GM18499 (cell line): ENCODE measurements at regions not wholly inside any gene's neighbourhood (a gene's known extent, or its start where the extent isn't known, plus 50 kb on each side); places are given as distances from the start of the nearest gene placed in this dataset.
A peak's percentile ranks its signal among the peaks of the same experiment; 100 is the strongest.
"Not testable (repeated sequence)": the region's sequence is repeated elsewhere in the genome, so short reads cannot be mapped to it uniquely, and the experiment has no call there.

Experiments used
- ATAC-seq: cut with Tn5 transposase; IDR thresholded peaks from one replicate; pipeline ENCODE4 v1.9.1; 2021; ENCODE audit warnings: moderate number of reproducible peaks; ENCODE audit not compliant: insufficient read depth, unreplicated experiment

DNA sequence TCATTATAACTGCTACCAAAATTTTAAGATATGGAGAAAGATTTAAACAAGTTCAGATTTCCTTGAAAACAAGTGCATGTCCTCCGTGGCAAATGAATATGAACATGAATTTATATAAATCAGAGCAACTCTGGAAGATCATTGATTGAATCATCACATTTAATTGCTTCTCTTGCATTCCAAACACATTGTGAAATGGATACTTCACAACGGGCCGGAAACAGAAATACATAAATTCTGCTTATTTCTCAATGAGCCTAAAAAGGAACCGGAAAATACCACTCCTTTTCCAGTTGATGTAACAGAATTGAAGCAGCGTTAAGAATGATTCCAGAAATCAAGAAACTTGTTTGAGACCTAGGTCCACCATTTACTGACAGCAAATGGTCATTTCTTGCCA is 134.6 kb upstream of the BTN3A2 start:
- no peak for ATAC-seq

DNA sequence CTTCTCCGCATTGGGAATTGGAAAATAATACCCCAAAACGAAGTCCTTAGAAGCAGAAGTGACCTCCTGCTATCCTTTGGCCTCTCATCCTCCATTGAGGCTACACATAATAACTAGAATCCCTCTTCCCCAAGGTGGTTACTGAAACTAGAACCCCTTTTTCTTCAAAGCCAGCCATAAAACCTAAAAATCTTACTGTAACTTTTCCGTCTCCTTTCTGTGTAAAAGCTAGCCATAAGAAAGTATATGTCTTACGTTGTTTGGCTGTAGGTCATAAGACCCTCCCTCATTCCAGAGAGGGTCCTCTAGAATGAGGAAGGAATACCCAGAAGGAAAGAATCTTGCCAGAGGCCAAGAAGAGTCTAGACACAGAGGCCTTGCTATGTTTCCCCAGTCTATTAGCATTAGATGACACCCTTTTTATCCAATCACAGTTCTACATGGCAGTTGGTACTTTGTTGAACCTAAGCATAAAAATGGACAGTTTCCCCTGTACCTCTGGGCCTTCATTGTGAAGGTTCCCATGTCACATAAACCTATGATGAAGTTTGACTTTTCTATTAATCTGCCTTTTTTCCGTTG is 133.9 kb upstream of the BTN3A2 start:
- no peak for ATAC-seq

DNA sequence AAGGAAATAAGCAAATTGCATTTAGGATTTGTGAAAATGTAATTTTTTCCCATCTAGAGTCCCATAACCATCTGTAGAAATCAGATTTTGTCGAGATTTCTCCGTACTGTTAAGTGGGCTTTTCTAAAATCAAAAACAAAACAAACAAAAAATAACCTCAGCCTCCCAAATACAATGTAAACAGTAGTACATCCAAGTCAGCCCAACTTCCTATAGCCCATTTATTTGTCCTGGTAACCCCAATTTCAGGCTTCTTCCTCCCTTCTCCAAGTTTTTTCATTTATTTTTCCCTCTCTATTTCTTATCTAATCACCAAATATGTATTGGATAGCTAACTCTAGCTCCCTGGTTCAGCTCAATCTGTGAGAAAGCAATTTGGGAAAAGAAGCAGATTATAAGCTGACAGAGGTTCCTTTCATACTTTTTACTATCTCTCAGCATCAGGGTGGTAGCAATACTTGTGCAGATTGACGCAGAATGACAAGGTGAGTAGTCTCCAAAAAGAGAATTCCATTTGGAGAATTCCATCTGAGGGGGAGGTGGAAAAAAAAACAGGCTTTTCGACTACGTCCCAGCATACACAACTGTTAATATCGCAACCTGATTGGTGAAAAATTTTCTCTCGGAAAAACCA is 132.6 kb upstream of the BTN3A2 start:
- ATAC-seq: no peak

DNA sequence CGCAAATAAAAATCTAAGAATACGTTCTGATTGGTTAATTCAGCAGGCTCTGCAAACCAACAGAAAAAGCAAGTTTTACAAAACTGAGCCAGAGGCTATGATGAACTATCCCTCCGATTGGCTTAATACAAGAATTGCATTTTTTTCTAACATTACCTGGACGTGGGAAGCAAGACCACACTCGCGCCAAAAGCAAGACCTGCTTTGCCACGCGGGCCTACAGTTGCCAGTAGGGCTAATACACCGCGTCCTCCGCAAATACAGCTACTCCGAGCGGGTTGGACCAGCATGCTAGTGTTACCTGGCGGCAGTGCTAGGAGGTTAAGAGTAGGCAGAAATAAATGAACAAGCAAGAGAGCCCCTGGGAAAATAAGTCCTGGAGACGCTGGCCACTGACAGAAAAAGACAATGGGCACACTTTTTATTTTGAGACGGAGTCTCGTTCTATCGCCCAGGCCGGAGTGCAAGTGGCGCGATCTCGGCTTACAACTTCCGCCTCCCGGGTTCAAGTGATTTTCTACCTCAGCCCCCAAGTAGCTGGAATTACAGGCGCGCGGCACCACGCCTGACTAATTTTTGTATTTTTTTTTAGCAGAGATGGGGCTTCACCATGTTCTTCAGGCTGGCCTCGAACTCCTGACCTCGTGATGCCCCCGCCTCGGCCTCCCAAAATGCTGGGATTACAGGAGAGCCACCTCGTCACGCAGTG is 131.9 kb upstream of the BTN3A2 start:
- no peak for ATAC-seq

DNA sequence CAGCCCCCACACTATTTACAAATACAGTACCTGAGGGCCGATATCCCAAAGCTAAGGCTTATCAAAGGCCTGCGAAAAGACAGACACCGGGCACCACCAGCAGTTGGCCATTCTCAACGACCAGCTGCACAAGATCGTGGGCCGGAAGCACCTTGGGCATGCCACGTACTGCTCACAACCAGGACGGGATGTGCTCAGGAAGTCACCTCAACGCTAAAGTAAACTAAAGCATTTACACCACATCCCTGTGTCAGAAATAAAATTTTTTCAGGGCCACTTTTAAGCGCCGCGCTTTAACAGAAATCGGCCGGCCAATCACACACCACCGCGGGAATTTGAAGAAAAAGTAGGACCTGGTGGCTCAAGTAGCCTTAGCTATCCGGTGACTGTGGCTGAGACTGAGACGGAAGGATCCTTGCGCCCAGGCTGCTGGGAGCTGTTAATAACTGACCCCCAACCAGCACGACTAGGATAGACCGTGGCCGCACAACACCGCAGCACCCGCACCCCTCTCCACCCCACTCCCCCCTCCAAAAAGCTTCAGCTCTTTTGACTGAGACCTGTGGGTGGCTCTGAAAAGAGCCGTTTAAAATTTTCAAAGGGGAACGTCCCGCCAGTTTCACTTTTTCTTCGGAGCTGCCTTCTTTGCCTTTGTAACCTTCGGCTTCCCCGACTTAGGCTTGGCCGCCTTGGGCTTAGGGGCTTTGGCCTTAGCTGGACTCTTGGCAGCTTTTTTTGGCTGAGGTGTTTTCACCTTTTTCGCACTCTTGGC is 131.2 kb upstream of the BTN3A2 start:
- ATAC-seq: no peak

DNA sequence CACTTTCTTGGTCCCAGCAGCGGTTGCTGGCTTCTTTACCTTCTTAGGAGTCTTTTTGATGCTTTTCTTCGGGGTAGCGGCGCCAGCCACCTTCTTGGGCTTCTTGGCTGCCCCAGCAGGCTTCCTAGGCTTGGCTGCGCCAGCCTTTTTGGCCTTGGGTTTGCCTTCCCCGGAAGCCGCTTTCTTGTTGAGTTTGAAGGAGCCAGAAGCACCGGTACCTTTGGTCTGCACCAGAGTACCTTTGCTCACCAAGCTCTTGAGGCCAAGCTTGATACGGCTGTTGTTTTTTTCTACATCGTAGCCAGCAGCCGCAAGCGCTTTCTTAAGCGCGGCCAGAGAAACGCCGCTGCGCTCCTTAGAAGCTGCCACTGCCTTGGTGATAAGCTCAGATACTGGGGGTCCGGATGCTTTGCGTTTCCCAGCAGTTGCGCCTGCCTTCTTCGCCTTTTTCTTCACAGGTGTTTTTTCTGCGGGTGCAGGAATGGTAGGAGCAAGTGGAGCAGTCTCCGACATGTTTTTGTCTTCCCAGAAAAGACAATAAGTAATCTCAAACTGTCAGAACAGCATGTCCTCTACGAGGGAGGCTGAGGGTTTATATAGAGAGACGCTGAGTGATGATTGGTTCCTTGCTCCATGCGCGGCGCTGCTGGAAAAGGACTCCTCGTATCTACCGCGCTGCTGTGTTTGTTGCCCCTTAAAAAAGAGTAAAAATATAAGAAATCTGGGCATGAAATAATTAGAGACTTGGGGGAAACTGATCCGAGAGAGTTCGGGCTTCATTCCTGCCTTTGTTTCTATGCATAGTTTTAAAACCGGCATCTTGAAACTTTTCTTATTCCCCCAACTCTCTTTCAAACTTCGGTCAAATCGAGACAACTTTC is 130.3 kb upstream of the BTN3A2 start:
- no peak for ATAC-seq

DNA sequence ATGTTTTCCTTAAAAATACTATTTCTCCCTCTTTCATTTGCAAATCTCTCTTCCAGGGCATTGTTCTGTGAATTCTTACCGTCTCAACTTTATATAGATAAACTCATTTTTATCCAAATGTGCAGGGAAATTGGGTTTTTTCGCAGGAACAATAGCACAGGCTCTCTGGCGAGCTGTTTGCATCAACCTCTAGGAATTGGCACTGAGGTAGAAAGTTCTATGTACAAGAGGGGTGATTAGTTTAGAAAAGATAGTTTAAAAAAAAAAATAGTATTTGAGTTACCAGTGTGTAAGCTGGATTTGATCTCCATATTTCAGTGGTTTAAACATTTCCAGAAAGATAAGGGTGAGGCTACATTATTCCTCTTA is 129.7 kb upstream of the BTN3A2 start:
- ATAC-seq: no peak

DNA sequence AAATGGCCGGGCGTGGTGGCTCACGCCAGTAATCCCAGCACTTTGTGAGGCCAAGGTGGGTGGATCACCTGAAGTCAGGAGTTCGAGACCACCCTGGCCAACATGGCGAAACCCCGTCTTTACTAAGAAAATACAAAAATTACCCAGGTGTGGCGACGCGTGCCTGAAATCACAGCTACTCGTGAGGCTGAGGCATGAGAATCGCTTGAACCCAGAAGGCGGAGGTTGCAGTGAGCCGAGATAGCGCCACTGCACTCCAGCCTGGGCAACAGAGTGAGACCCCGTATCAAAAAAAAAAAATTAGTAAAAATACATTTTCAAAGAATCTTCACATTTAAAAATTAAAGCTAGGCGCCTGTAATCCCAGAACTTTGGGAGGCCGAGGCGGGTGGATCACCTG is 125.6 kb upstream of the BTN3A2 start:
- ATAC-seq: not testable (repeated sequence)

DNA sequence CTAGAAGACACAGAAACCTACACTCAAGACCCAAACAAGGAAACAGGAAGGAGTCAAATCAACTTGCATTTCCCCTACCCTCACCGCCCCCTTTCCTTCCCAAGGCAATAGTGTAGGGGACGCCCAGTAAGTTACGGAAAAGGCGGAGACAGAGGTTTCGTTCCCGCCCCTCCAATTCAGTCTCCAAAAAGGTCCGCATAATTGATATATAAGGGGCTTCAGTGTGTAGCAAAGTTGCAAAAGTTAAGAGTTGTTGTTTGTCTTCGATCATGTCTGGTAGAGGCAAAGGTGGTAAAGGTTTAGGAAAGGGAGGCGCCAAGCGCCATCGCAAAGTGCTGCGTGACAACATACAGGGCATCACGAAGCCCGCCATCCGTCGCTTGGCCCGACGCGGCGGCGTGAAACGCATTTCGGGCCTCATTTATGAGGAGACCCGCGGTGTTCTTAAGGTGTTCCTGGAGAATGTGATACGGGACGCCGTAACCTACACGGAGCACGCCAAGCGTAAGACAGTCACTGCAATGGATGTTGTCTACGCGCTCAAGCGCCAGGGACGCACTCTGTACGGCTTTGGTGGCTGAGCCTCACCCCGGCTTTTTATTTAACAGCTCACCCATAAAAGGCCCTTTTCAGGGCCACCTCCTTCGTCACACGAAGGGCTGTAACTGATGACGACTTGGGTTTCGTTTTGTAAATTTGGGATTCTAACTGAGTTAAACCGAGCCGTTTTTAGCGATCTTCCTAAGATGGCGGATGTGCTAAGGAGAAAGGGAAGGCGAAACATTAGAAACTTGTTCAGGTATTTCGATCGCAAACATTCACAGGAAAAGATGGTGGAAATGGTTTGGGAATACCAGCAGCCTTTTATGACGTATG is 124.6 kb upstream of the BTN3A2 start:
- no peak for ATAC-seq

DNA sequence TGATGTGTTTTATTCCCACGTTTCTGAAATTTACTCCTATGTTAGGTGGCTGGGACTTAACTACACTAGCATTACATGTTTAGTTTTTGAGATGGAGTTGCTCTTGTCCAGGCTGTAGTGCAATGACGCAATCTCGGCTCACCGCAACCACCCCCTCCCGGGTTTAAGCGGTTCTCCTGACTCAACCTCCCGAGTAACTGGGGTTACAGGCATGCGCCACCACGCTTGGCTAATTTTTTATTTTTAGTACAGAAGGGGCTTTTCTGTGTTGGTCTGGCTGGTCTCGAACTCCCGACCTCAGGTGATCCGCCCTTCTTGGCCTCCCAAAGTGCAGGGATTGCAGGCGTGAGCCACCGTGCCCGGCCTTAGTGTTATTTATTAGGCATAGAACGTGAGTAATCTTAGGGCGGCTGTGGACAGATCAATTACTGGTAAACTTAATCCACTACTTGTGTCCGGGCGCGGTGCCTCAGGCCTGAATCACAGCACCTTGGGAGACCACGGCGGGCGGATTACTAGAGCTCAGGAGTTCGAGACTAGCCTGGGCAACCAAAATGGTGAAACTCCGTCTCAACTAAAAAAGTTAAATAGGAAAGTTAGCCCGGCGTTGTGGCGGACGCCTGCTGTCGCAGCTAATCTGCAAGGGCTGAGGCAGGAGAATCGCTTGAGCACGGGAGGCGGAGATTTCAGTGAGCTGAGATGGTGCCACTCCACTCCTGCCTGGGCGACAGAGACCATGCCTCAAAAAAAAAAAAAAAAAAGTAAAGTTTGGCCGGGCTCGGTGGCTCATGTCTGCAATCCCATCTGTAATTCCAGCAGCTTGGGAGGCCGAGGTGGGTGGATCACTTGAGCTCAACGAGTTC is 123.7 kb upstream of the BTN3A2 start:
- ATAC-seq: no peak

DNA sequence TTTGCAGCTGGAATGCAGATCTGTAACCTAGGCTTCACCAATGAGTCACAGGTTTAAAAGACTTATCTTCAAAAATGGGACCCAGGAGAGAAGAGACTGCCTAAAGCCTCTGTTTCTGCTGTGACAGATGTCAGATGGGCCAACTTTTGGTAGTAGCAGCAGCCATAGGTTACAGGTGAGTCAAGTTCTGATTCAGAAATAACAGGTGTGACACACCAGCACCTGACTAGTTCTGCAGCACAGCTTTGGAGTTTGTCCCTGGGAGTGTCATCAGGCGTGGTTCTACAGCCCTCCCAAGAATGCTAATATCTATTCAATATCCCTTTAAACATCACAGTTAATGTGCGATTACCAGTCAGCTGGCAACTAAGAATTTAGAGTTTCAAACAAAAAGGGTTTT is 121.9 kb upstream of the BTN3A2 start:
- ATAC-seq: no peak

DNA sequence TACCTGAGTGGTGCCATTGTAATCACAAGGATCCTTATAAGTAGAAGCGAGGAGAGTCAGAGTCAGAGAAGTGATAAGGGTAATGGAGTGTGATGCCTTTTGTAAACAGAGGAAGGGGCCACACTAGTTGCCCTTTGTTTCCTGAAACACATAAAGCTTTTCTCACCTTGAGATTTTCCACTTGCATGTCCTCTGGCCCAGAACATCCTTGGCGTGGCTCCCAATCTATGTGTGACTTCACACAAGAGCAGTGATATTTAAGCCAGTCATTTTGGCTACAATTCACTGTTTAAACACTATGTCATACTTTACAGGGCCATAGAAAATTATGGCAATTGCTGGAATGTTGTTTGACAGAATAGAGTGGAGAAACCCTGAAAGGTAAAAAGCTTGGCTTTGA is 121.2 kb upstream of the BTN3A2 start:
- no peak for ATAC-seq

DNA sequence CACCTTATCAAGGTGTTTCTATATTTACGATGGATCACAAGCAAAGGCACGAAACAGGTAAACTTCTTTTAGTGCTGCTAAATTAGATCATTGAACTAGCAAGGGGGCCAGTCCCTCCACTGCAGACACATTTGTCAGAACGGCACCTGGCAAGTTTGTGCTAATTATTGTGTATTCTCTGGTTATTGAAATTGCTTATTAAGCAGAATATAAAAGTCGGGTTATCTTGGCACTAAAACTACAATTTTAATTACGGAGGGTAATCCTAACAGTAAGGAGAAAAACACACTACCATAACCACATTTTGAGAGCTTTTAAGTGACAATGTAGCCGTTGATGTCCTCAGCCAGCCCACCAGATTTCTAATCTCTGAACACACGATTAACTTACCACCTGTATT is 118.9 kb upstream of the BTN3A2 start:
- no peak for ATAC-seq

DNA sequence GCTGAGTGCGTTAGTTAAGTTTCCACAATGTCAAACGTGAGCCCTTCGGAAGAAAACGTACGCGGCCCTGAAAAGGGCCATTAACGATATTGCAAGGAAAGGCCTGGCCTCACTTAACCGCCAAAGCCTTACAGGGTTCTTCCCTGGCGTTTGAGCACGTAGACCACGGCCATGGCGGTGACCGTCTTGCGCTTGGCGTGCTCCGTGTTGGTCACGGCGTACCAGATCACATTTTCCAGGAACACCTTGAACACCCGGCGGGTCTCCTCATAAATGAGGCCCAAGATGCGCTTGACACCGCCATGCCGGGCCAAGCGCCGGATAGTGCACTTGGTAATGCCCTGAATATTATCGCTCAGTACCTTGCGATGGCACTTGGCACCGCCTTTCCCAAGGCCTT is 118.4 kb upstream of the BTN3A2 start:
- no peak for ATAC-seq

DNA sequence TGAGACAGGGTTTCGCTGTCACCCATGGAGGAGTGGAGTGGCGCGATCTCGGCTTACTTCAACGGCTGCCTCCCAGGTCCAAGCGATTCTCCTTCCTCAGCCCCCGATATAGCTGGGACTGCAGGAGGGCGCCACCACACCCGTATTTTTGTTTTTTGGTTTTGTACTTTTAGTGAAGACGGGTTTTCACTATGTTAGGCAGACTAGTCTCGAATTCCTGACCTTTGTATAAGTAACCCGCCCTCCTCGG is 115.4 kb upstream of the BTN3A2 start:
- ATAC-seq: peak; percentile 4

DNA sequence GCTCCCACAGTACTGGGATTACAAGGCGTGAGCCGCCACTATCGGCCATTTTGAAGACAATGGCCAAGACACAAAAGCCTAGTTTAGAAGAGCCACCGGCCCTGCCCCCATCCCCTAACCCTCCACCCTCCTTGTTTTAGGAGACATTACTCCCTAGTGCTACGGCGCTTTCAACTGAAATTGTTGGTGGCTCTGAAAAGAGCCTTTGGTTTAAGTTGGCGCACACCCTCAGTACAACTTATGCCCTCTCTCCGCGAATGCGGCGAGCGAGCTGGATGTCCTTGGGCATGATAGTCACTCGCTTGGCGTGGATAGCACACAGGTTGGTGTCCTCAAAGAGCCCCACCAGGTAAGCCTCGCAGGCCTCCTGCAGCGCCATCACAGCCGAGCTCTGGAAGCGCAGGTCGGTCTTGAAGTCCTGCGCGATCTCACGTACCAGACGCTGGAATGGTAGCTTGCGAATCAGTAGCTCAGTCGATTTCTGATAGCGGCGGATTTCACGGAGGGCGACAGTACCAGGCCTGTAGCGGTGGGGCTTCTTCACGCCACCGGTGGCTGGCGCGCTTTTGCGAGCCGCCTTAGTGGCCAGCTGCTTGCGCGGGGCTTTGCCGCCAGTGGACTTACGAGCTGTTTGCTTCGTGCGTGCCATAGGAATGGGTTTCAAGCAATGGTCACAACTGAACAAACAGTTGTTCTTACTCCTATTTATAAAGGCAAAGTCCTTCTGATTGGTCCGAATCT is 114.9 kb upstream of the BTN3A2 start:
- ATAC-seq: peak; percentile 33

DNA sequence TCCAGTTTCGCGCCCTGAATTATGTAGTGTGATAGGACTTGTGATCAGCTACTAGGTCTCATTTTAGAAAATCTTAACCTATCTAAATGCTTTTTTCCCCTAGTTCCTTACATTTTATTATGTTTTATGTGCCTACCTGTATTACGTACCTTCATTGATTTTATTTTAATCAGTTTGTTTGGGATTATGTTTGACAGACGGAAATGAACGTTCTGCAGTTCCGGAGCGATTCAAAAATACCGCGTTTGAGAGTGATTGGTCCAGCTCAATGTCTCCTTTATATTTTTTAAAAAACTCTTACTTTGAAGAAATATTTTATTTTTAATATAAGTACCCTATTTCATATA is 114.3 kb upstream of the BTN3A2 start:
- peak; percentile 1 for ATAC-seq
